NCI-H1417 treated with DMSO at 0.1 percent for 48 hours (cell line): ENCODE measurements at regions not wholly inside any gene's neighbourhood (a gene's known extent, or its start where the extent isn't known, plus 50 kb on each side); places are given as distances from the start of the nearest gene placed in this dataset.

Experiments
- DNase-seq: peaks from one replicate; lab custom pipeline; 2025; lab: John Stamatoyannopoulos, UW

GRCh38 chr6:47151232-47151898 is 109.2 kb upstream of the ADGRF1 start:
- DNase-seq = no peak

DNA sequence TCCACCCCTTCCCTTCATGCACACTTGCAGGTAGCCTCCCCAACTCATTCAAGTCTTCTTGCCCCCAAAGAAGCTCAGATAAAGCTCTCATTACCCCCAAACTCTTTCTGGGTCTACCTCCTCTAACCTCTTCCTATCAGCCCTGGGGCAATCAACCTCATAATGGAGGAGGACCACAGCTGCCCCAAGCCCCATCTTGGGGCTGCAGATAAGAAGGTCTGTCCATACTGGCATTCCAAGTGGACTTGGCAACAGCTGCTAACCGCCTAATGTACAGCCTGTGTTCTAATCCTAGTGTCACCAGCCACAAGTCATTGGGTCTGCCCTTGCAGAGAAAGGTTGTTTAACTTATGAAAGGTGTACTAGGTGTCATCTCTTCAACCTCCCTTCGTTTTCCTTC is 107.4 kb upstream of the ADGRF1 start:
- DNase-seq = no peak

DNA sequence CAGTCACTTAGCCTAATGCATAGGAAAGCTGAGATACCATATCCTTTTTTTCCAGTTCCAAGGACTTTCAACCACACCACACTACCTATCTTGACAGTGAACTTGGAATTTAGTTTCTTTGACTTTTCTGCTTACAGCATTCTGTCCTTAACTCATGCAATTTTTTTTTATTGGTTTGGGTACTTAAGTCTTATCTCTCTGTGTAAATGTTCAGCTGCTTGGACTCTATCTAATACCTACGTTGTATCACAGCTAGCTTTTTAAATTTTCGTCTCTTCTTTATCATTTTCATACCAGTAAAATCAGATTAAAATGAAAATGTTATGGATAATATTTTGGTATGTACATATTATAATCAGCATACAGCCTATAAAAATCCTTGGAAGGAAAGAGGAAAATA is 106.9 kb upstream of the ADGRF1 start:
- no peak for DNase-seq

DNA sequence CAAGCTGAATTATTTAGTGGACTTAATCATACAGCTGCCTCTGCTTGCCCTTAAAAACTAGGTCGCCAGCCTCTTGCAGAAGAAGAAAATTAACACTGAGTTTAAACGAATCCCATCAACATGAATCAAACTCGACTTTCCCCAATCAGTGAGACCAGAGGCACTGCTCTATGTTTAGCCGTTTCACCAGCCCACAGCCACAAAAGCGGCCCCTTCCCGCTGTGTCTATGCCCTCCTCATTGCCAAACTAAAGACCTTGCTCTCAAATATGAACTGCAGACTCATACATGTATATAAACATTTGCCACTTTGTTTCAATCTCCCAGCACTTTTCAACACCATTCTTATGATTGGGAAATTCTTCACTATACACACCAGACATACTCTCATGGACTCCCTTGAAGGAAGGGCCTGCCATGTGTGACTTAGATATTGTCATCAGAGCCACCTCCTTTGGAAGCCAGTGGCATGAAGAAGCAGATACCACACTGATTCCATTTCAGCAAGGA is 105.8 kb upstream of the ADGRF1 start:
- no peak for DNase-seq

DNA sequence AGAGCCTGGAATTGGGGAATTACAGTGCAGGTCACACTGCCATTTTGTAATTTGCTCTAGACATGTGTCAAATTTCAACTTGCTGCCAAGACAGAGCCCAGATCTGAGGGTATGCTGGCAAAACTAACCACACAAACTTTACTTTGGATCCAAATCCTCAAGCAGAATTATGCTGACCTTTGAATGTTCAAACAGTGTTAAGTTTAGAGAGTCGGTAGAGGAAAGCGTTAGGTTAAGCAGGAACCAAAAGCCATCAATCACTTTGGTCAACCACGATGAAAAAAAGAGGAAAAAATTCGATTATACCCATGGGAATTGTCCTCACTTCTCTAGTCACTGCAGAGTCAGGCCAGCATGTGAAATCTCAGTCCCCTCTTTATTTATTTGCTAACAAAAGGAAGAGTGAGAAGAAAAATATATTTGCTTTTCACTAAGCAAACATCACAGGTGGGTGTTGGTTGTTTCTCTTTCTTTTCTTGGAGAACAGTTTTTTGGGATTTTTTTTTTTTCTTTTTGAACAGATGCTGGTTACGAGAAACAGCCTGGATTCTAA is 105.1 kb upstream of the ADGRF1 start:
- DNase-seq = no peak

DNA sequence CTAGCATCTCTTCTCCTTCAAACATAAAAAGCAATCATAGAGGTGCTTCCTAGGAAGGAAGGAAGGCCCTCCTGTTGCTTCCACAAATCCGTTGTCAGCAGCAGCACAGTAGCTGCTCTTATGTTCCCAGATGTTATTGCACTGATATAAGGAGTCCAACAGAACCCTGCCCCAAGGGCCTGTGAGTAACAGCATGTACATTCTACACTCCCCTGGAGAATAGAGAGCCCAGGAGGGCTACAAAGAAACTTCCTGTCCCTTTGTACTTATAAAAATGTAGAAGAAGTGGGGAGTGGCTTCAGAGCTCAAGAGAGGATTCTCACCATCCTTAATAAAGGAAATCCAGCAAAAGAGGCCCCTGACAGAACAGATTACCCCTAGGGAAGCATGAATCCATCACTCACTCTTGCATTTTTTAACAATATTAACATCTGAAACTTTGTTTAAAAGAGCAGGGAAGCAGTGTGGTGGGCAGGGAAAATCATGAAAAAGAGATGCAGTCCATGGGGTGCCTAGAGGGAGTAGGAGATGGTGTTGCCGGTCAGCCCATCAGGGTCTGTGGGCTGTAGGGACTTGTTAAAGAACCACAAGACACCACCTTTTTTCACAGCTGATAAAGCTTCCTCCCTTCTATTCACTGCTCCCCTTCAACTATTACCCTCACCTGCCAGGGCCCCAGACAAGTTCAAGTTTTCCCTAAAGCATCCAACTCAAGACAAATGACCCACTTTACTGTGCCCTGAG is 104.5 kb upstream of the ADGRF1 start:
- DNase-seq = no peak

GRCh38 chr6:47145212-47145611 is 103.1 kb upstream of the ADGRF1 start:
- no peak for DNase-seq

DNA sequence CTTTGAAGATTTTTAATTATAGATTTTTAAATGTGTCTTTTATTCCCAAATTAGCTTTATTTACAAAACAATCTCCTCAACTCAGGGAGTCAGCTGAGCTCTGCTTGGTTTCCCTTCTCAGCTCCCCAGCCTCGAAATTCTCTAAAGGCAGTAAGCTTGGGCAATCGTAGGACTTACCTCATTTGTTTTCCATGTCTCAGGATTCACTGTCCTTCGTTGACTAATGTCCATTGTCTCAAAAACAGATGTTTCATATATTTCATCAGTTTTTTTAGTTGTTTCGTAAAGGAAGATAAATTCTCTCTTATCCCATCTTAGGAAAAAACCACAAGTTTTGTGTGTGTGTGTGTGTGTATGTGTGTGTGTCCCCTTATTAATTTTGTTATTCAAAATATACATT is 102.2 kb upstream of the ADGRF1 start:
- DNase-seq = no peak

DNA sequence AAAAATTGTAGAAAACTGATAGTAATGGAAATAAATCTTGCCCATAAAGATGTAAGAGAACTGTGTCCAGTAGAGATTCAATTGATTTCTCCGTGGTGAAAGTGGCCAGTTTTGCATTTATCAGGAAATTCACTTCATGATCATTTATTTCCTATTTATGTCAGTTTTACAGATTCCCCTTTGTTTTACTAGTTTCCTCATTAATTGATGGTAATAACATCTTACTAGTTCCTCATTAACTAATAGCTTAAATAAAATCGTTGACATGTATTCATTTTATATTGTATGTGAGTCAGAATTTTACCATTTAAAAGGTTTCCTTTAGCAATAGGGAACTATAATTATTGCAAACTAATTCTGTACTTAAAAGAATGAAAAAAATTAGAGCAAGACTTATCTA is 99.8 kb upstream of the ADGRF1 start:
- no peak for DNase-seq

DNA sequence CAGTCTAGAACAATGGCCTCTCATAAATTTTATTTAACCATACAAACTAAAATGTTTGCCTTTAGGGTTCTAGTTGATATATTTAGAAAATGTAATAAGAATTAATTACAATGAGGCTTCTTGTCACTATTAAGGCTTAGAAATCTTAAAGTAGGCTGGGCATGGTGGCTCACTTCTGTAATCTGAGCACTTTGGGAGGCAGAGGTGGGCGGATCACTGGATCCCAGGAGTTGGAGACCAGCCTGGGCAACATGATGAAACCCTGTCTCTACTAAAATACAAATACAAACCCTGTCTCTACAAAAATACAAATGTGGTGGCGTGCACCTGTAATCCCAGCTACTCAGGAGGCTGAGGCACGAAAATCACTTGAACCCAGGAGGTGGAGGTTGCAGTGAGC is 99.0 kb upstream of the ADGRF1 start:
- DNase-seq = no peak

DNA sequence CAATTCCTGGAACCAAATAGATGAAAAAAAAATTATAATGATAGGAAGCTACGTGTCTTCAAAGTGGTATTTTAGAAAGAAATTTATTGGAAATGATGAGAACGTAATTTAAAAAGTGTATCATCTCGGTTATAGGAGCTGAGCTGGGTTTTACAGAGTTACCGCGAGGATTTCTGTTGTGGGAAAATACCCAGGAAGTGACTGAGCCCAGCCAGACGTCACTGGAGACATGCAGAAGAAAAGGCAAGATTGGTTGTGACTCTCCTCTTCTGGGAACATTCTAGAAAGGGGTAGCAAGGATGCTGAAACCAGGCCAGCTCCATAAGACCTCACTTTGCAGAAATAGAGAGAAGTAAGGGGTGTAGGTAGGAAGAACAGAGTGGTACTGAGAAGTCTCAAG is 95.9 kb upstream of the ADGRF1 start:
- no peak for DNase-seq

DNA sequence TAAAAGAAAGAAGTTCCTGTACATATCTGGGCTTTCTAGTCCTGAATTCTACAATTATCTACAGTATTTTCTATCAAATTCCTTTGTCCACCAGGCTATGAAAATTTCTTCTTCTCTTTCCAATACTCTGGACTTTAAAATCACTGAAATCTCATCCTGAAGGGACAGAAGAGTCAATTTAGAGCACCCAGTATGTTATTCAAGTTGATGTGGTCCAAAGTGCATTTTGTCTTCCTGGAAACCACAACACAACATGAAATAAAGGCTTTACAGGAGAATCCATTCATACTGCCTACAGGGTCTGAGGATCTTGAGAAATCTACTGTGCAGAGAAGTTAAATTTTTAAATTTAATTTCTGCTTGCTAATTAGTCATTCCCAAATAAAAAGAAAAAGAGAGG is 94.9 kb upstream of the ADGRF1 start:
- DNase-seq = no peak

GRCh38 chr6:47135772-47136171 is 93.6 kb upstream of the ADGRF1 start:
- no peak for DNase-seq

DNA sequence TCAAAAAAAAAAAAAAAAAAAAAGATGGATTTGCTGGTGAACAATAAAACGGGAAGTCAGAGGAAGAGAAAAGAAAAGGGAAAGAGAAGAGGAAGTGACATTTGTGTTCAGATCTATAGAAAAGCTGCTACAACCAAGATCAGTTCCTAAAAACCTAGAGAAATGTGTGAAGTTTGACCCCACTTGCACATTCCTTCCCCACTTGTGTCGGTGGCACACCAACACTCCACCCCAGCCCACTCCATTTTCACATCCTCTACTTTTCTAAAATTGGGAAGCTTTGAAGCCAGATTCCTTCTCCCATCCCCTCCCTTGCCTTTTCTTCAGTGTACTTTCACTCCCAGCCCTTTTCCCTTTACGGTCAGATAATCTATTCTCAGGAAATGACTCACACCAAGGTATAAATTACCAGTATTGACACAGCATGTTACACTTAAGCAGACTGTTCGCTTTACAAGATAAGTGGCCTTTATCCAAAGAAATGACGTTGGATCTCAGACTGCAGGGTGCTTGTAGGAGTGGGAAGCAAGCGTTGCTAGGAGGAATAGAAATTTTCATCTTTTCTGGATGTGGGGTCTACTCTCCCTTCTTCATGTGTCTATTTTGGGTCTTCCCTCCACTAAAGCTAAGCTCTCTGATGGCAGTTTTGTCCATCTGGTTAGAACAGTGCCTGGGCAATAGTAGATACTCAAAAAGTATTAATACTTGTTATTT is 92.5 kb upstream of the ADGRF1 start:
- DNase-seq = peak; percentile 74

DNA sequence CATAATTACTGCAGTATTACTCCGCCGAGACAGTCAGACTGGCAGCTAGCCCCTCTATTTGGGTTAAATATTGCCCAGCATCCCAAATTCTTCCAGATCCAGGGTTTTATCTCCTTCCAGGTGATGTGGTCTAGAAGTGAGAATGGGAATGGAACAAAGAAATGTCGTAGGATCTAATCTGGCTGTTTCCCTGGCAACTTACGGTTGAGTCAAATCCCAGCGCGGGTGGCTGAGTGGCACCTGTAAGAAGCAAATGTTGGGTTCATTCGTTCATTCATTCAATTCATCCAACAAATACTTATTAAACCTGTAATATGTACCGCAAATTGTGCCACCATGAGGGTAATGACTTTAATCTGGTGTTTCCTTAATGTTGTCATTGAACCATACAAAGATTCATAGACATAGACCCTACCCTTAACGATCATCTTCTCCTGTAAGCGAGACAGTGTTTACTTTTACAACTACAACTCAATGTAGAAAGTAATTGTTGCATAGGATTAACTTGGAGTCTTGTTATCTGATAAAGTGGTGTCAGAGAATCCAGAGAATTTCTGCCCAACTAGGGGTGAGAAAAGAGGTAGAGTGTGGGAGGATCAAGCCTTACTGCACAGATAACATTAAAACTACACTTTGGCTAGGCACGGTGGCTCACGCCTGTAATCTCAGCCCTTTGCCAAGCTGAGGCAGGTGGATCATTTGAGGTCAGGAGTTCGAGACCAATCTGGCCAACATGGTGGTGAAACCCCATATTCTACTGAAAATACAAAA is 91.3 kb upstream of the ADGRF1 start:
- DNase-seq = no peak

DNA sequence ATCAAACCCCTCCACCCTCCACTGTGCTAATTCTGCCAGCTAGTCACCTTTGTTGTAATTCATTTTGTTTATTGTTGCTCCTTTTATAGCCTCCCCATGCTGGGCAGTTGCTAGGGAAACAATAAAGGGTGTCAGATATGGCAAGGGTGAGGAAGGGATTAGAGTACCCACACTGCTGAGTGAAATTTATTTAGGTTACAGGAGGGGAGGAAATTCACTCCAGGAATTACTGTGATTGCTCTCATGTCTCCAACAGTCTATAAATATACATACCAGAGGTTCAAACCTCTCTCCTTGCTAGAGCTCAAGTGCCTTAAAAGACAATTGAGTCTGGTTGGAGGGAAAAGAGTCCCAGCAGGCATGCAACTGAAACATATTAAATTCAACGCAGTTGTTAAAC is 90.6 kb upstream of the ADGRF1 start:
- peak; percentile 56 for DNase-seq

DNA sequence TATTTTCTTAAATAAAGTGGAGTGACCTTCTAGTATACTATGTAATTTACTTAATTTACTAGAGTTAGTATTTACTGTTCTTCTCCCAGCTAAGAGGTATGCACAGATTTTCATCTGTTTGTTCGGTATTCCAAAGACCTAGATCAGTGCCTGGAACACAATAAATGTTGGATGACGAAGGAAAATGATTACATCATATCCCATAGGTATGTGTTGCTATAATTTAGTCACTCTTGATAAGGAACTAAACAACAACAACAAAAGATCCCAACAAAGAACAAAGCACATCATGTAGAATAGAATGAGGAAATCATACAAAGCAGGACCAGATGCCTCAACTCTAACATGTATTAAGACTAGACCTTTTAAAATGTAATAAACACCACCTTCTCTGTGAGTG is 89.6 kb upstream of the ADGRF1 start:
- no peak for DNase-seq

DNA sequence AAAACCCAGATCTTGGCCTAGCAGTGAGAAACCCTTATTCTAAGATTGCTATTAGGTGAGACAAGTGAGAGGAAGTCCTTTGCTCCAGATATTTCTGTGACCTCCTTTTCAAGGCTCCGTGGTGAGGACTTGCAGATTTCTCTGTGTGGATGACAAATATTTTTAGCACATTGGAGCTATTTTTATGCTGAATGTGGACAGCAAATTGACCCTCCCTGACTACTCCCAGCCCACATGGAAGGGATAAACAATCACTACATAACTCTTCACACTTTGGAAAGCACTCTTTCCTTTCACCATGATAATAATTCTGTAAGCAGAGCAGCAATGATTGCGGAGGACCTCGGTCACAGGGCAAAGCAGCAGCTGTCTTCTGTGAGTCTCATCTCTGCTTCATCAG is 88.0 kb upstream of the ADGRF1 start:
- no peak for DNase-seq

DNA sequence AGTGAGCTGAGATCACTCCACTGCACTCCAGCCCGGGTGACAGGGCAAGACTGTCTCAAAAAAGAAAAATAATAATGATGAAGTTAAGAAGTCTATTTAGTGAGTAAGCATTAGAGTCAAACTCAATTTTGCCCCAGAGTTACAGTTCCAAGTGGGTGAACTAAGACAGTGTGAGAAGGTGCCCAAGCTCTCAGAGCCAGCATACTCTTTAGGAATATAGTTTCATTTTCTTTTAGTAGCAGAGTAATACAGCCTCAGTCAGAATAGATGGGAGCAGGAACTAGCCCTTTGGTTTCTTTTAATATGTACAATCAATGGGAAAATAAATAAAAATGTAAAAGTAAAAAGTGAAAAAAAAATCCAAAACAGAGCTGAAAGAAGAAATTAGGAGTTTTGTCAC is 87.0 kb upstream of the ADGRF1 start:
- no peak for DNase-seq

GRCh38 chr6:47126647-47127391 is 84.7 kb upstream of the ADGRF1 start:
- no peak for DNase-seq

GRCh38 chr6:47118611-47119010 is 76.5 kb upstream of the ADGRF1 start:
- DNase-seq = no peak
